Gastroesophageal sphincter (tissue), 4 donors: ENCODE measurements at regions not wholly inside any gene's neighbourhood (a gene's known extent, or its start where the extent isn't known, plus 50 kb on each side); places are given as distances from the start of the nearest gene placed in this dataset.

Source experiments
- ATAC-seq: fragments of 150-250 bp; one replicate; pipeline ENCODE4 v1.9.1; 2016; ENCODE audit warnings: mild to moderate bottlenecking, moderate library complexity
- H3K27ac ChIP-seq, 4 donors: fragments of 200-600 bp; sonication (generic) in 3 of 4; 1 replicate in 3 of 4; 2 replicates in 1 of 4; pipeline ENCODE4 v1.5.1; 2016 to 2019
- H3K27me3 ChIP-seq: fragments of 200-600 bp; sonication (generic); one replicate; pipeline ENCODE4 v1.5.1; 2019
- H3K36me3 ChIP-seq, 2 donors: fragments of 200-600 bp; sonication (generic); one replicate each; pipeline ENCODE4 v1.5.1; 2019; ENCODE audit warnings: control low read depth in 1 of 2
- H3K4me1 ChIP-seq, 3 donors: fragments of 200-600 bp; sonication (generic); 1 replicate in 2 of 3; 2 replicates in 1 of 3; pipeline ENCODE4 v1.5.1; 2016 to 2019; ENCODE audit warnings: control low read depth in 2 of 3
- H3K4me3 ChIP-seq, 2 donors: fragments of 200-600 bp; sonication (generic); one replicate each; pipeline ENCODE4 v1.5.1; 2019; ENCODE audit warnings: mild to moderate bottlenecking in 1 of 2, moderate library complexity in 1 of 2
- H3K9me3 ChIP-seq, 3 donors: fragments of 200-600 bp; sonication (generic); one replicate each; pipeline ENCODE4 v1.5.1; 2017 to 2019; ENCODE audit warnings: control low read depth in 2 of 3
- EP300 ChIP-seq: sonication (generic); formaldehyde crosslinking; IDR thresholded peaks from one replicate; pipeline ENCODE4 v1.6.1; 2017; ENCODE audit warnings: antibody characterized with exemption, mild to moderate bottlenecking
- POLR2A ChIP-seq, 2 donors: fragments of 450-650 bp; IDR thresholded peaks; one replicate each; pipeline ENCODE4 v1.6.1; 2017; ENCODE audit warnings: antibody characterized with exemption in 2 of 2, mild to moderate bottlenecking in 2 of 2, moderate library complexity in 1 of 2
- POLR2AphosphoS5 ChIP-seq: sonication (generic); formaldehyde crosslinking; IDR thresholded peaks from one replicate; pipeline ENCODE4 v1.6.1; 2017; ENCODE audit warnings: antibody characterized with exemption
- WGBS, 2 donors: methylation state at CpG; one replicate each; pipeline ENCODE4 v1.1.5; 2018; ENCODE audit warnings: low coverage in 1 of 2; 5-methylcytosine and 5-hydroxymethylcytosine counted together
- TF ChIP-seq, protein P1 (sequence below), 4 experiments: fragments of 200-600 bp in 2 of 4; fragments of 450-650 bp in 2 of 4; sonication (generic) in 1 of 4; IDR thresholded peaks; one replicate each; pipeline ENCODE4 v1.5.1; 2017 to 2019; ENCODE audit warnings: antibody characterized with exemption in 4 of 4, mild to moderate bottlenecking in 2 of 4, moderate library complexity in 2 of 4

DNA sequence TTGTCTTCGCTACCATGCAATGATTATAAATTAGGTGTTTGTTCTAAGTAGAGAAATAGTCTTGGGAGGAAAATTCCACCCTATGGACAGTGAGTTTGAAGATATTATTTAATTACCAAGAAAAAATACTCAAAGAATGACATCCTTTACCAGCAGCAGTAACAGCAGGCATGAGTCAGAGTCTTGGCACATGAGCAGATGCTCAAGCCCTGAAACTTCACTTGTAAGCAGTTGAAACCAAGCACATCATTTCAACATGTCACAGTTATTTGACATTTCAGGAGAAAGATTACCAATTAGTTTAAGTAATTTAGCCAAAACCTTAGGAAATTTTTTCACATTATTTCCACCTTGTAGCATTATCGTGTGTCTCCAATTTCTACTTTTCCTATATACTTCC is 99.2 kb downstream of the C12orf50 start:
- no peaks in the 10 kb centered on the region for H3K9me3 ChIP-seq
- no peak for ATAC-seq
- no peaks in the 10 kb centered on the region for H3K4me1 ChIP-seq
- 46 to 68% methylated on average over 2 of the region's 2 CpGs for WGBS, 2 donors
- H3K4me3 ChIP-seq: no peak overlapping the region
- no peak for TF ChIP-seq POLR2A (IDR thresholded peaks at IDR 0.05)
- TF ChIP-seq, protein P1, sequence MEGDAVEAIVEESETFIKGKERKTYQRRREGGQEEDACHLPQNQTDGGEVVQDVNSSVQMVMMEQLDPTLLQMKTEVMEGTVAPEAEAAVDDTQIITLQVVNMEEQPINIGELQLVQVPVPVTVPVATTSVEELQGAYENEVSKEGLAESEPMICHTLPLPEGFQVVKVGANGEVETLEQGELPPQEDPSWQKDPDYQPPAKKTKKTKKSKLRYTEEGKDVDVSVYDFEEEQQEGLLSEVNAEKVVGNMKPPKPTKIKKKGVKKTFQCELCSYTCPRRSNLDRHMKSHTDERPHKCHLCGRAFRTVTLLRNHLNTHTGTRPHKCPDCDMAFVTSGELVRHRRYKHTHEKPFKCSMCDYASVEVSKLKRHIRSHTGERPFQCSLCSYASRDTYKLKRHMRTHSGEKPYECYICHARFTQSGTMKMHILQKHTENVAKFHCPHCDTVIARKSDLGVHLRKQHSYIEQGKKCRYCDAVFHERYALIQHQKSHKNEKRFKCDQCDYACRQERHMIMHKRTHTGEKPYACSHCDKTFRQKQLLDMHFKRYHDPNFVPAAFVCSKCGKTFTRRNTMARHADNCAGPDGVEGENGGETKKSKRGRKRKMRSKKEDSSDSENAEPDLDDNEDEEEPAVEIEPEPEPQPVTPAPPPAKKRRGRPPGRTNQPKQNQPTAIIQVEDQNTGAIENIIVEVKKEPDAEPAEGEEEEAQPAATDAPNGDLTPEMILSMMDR (IDR thresholded peaks at IDR 0.05): no peak
- no peak for TF ChIP-seq EP300
- no peaks in the 10 kb centered on the region for H3K36me3 ChIP-seq
- no peaks in the 10 kb centered on the region for H3K27me3 ChIP-seq
- no peak overlapping the region for H3K27ac ChIP-seq

DNA sequence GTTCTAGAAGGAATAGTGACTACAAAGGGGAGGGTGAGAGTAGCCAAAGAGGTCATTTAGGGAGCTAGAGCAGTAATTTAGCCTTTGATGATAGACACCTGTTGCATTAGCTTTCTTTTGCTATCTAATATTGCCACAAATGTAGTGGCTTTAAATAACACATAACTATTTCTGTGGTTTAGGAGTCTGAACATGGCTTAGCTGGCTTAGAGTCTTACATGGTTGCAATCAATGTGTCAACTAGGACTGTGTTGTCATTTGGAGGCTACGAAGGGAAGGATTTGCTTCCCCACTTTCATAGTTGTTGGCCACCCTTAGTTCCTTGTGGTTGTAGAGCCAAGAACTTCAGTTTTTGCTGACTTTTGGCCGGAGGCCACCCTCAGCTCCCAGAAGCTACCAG is 99.9 kb downstream of the C12orf50 start:
- Histone ChIP-seq H3K27me3 (no peaks in the 10 kb centered on the region), H3K4me1 (no peaks in the 10 kb centered on the region), H3K36me3 (no peaks in the 10 kb centered on the region), H3K4me3 (no peak overlapping the region), H3K27ac (no peak overlapping the region), H3K9me3 (no peaks in the 10 kb centered on the region)
- no peak for ATAC-seq
- no peak for TF ChIP-seq EP300
- TF ChIP-seq POLR2A (IDR thresholded peaks at IDR 0.05): no peak
- TF ChIP-seq, protein P1 (IDR thresholded peaks at IDR 0.05): no peak
- TF ChIP-seq POLR2AphosphoS5: no peak
- 60 to 93% methylated on average over 1 to 2 of the region's 2 CpGs for WGBS, 2 donors

DNA sequence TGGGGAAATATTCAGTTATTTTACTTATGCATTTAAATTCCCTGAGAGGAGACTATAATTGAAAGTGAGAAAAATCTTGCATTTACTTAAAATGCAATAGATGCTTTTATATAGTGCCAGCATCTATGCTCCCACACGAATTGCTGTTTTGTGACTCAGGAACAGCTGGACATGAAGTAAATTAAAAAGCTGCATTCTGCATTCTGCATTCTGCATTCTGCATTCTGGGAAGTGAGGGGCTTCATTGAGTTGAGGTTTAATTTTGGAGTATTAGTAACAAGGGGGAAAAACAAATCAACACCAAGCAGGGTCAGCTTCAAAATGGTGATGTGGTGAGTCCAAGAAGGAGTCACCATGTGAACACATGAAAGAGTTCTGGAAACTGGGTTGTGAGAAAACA is 101.2 kb downstream of the C12orf50 start:
- no peaks in the 10 kb centered on the region for H3K4me1 ChIP-seq
- H3K4me3 ChIP-seq: no peak overlapping the region
- ATAC-seq: no peak
- 31 to 45% methylated on average over 1 of the region's 1 CpG for WGBS, 2 donors
- H3K27ac ChIP-seq: no peak overlapping the region
- H3K27me3 ChIP-seq: peaks cover 7% of the 10 kb centered on the region
- no peaks in the 10 kb centered on the region for H3K9me3 ChIP-seq
- no peak for TF ChIP-seq POLR2AphosphoS5
- TF ChIP-seq POLR2A (IDR thresholded peaks at IDR 0.05): no peak
- TF ChIP-seq, protein P1 (IDR thresholded peaks at IDR 0.05): no peak
- TF ChIP-seq EP300: no peak
- H3K36me3 ChIP-seq: no peaks in the 10 kb centered on the region

DNA sequence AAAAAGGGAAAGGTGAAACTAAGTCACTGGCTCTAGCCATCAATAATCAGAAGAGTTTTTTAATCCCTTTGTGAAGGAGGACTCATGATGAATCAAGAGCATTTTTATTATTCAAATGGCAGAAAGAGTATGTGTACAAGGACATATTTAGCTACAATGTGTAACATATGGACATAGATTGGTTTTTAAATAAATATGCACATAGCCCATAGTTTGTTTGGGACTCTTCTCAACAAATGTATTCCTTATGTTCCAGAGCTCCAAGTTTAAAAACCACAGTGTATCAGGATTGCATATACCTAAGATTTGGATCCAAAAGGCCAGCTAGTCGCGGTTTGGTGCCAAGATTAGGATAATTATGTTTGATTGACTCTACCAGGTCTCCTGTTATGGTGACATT is 104.2 kb downstream of the C12orf50 start:
- Histone ChIP-seq H3K27ac (no peak overlapping the region), H3K4me3 (no peak overlapping the region), H3K36me3 (no peaks in the 10 kb centered on the region), H3K27me3 (peaks cover 7% of the 10 kb centered on the region), H3K9me3 (no peaks in the 10 kb centered on the region), H3K4me1 (no peaks in the 10 kb centered on the region)
- TF ChIP-seq POLR2AphosphoS5 (no peak), POLR2A (IDR thresholded peaks at IDR 0.05) (no peak), EP300 (no peak)
- TF ChIP-seq, protein P1 (IDR thresholded peaks at IDR 0.05): no peak
- ATAC-seq: no peak
- 59 to 75% methylated on average over 2 of the region's 2 CpGs for WGBS, 2 donors

DNA sequence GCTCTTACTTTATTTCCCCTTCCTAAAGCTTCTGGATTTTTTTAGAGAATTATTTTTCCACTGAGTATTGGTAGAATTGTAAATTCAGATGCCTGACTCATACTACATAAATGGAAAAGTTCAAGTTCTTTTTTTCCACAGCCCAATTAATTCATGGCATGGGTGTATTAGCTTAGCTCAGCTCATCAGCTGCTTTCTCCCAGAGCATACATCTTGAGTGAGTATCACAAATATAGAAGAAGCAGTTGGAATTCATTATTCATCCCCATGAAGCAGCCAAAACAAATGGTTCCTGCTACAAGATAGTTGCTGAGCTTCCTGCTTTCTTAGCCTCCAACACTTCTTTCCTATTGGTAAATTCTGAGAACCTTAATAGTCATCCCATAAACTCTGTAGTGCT is 105.1 kb downstream of the C12orf50 start:
- H3K4me3 ChIP-seq: no peak overlapping the region
- H3K27me3 ChIP-seq: peaks cover 7% of the 10 kb centered on the region
- ATAC-seq: no peak
- no peaks in the 10 kb centered on the region for H3K4me1 ChIP-seq
- no peak for TF ChIP-seq EP300
- TF ChIP-seq, protein P1 (IDR thresholded peaks at IDR 0.05): no peak
- H3K27ac ChIP-seq: no peak overlapping the region
- H3K9me3 ChIP-seq: no peaks in the 10 kb centered on the region
- no peaks in the 10 kb centered on the region for H3K36me3 ChIP-seq
